ENCODE measurements at regions not wholly inside any gene's neighbourhood (a gene's known extent, or its start where the extent isn't known, plus 50 kb on each side); places are given as distances from the start of the nearest gene placed in this dataset.

GRCh38 chr17:72403713-72404209 is 282.9 kb downstream of the SOX9 start:
- no peak for DNase-seq (ENCODE audit: low read depth in 1 of 2, low spot score in 1 of 2)

- DNase-seq (ENCODE audit: low read depth in 1 of 2, low spot score in 1 of 2) = no peak
Observed at GRCh38 chr17:72404872-72405271, 284.1 kb downstream of the SOX9 start.

GRCh38 chr17:72405662-72406230 is 284.9 kb downstream of the SOX9 start:
- DNase-seq (ENCODE audit: low read depth in 1 of 2, low spot score in 1 of 2) = no peak

- no peak for DNase-seq (ENCODE audit: low read depth in 1 of 2, low spot score in 1 of 2)
Observed at GRCh38 chr17:72406498-72406897, 285.7 kb downstream of the SOX9 start.

- DNase-seq (ENCODE audit: low read depth in 1 of 2, low spot score in 1 of 2) = no peak
Observed at GRCh38 chr17:72407336-72407909, 286.6 kb downstream of the SOX9 start.

- no peak for DNase-seq (ENCODE audit: low read depth in 1 of 2, low spot score in 1 of 2)
Observed at GRCh38 chr17:72407931-72408330, 287.1 kb downstream of the SOX9 start.

- DNase-seq (ENCODE audit: low read depth in 1 of 2, low spot score in 1 of 2) = no peak
Observed at GRCh38 chr17:72408641-72409040, 287.8 kb downstream of the SOX9 start.

GRCh38 chr17:72409405-72410002 is 288.7 kb downstream of the SOX9 start:
- DNase-seq (ENCODE audit: low read depth in 1 of 2, low spot score in 1 of 2) = no peak

- no peak for DNase-seq (ENCODE audit: low read depth in 1 of 2, low spot score in 1 of 2)
Observed at GRCh38 chr17:72411124-72411563, 290.3 kb downstream of the SOX9 start.

- DNase-seq (ENCODE audit: low read depth in 1 of 2, low spot score in 1 of 2) = no peak
Observed at GRCh38 chr17:72412650-72413076, 291.8 kb downstream of the SOX9 start.

GRCh38 chr17:72413077-72414031 is 292.5 kb downstream of the SOX9 start:
- no peak for DNase-seq (ENCODE audit: low read depth in 1 of 2, low spot score in 1 of 2)

- no peak for DNase-seq (ENCODE audit: low read depth in 1 of 2, low spot score in 1 of 2)
Observed at GRCh38 chr17:72414032-72414396, 293.2 kb downstream of the SOX9 start.

GRCh38 chr17:72414967-72415853 is 294.4 kb downstream of the SOX9 start:
- DNase-seq (ENCODE audit: low read depth in 1 of 2, low spot score in 1 of 2) = no peak

GRCh38 chr17:72416054-72416675 is 295.3 kb downstream of the SOX9 start:
- no peak for DNase-seq (ENCODE audit: low read depth in 1 of 2, low spot score in 1 of 2)

GRCh38 chr17:72416905-72417304 is 296.1 kb downstream of the SOX9 start:
- DNase-seq (ENCODE audit: low read depth in 1 of 2, low spot score in 1 of 2) = no peak

GRCh38 chr17:72417627-72418026 is 296.8 kb downstream of the SOX9 start:
- DNase-seq (ENCODE audit: low read depth in 1 of 2, low spot score in 1 of 2) = no peak

- no peak for DNase-seq (ENCODE audit: low read depth in 1 of 2, low spot score in 1 of 2)
Observed at GRCh38 chr17:72419866-72420774, 299.3 kb downstream of the SOX9 start.

- DNase-seq (ENCODE audit: low read depth in 1 of 2, low spot score in 1 of 2) = no peak
Observed at GRCh38 chr17:72420775-72421127, 299.9 kb downstream of the SOX9 start.

All from activated CD4-positive, alpha-beta T cell treated with anti-CD3 and anti-CD28 coated beads, Interleukin-2, amount 50 U/mL, for 24 hours (primary cell).